Sciatic nerve (tissue), 2 donors: ENCODE measurements at regions not wholly inside any gene's neighbourhood (a gene's known extent, or its start where the extent isn't known, plus 50 kb on each side); places are given as distances from the start of the nearest gene placed in this dataset.
A peak's percentile ranks its signal among the peaks of the same experiment; 100 is the strongest.

Experiments
- ATAC-seq: fragments of 200-7000 bp; cut with Tn5 transposase; one replicate; pipeline ENCODE4 v1.9.1; 2020; ENCODE audit warnings: mild to moderate bottlenecking, moderate library complexity
- DNase-seq: peaks from one replicate; pipeline ENCODE4 v3.0.0-alpha.2; 2020; ENCODE audit warnings: low spot score
- intact Hi-C: fragments of 100-400 bp; cut with DNase I; formaldehyde crosslinking; loops from one replicate; pipeline ENCODE4 v1.14.2; 2022
- donor health status: DM: no; HTN: no; CAD: no.
- donor health status: DM: no; HTN: no; CAD: no.

DNA sequence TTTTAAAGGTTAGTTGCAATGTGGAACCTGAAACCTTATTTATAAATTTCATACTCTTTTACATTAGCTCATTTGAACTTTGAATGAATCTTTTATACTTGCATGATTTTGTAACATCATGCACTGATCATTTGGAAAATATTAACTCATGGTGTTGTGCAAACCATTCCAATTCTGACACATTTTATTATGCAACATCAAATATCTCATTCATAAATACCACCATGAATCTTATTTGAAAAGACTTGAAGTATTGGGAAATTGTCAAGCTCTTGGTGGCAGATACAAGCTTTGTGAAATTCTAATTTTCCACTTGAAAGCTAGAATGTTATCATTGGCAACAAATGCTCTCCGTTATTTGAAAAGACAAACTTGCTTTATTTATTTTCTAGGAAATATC, 379.9 kb upstream of the PCDH20 start:
- ATAC-seq (peak; percentile 91), DNase-seq (no peak)
- intact Hi-C loops, result no loop called here

DNA sequence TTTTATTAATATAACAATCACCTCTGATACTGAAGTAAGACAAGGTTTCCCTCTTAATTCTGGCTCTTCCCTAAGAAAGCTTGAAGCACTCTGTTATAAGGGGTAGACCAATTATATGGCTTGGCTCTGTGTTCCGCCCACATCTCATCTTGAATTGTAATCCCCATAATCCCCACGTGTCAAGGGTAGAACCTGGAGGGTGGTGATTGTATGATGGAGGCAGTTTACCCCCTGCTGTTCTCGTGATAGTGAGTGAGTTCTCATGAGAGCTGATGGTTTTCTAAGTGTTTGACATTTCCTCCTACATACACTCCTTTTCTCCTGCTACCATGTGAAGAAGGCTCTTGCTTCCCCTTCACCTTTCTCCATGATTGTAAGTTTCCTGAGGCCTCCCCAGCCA, 363.8 kb upstream of the PCDH20 start:
- ATAC-seq, result no peak
- no peak for DNase-seq
- intact Hi-C loops, result no loop called here

GRCh38 chr13:61778531-61778930, 362.9 kb upstream of the PCDH20 start:
- no peak for ATAC-seq
- intact Hi-C loops, result no loop called here
- no peak for DNase-seq

- DNase-seq (no peak), ATAC-seq (no peak)
- intact Hi-C loops, result no loop called here
Observed at GRCh38 chr13:61777899-61778298, 362.2 kb upstream of the PCDH20 start.

GRCh38 chr13:61777271-61777670, 361.6 kb upstream of the PCDH20 start:
- ATAC-seq (peak; percentile 30), DNase-seq (no peak)
- intact Hi-C loops, result no loop called here

DNA sequence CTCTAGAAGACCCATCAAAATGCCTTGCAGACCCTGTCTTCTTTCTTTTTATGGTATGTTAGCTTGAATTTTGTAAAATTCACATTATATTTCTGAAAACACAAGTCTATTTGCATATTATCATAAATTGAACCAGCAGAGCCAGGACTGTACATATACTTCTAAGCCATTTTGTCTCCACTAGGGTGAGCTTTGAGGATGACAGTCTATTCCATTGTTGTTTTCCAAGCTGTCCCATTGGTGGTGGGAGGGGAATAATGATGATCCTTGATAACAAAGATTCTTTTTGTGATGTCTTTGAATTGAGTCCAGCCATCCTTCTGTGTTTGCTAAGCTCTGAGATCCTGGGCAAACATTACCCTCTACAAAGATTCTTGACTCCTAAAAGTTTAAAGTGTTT, 359.3 kb upstream of the PCDH20 start:
- DNase-seq (no peak), ATAC-seq (no peak)
- intact Hi-C loops, result no loop called here

DNA sequence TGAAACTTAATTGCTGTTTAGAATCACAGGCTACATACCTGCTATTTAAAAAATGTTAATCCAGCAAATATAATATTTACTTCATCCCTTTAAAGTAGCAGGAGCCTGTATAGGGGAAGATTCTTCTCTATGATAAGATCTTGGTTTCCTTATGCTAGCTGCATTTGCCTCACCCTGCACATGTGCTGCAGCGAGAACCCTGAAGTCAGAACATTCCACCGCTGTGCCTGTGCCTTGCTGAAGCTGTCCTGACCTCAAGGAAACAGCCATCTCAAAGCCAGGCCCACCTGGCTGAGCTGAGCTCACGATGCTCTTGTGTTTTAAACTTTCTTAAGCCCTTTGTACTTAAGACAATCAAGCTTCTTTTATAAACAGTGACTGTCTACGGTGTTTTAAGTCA, 355.0 kb upstream of the PCDH20 start:
- ATAC-seq, result no peak
- intact Hi-C loops, result no loop called here
- no peak for DNase-seq

DNA sequence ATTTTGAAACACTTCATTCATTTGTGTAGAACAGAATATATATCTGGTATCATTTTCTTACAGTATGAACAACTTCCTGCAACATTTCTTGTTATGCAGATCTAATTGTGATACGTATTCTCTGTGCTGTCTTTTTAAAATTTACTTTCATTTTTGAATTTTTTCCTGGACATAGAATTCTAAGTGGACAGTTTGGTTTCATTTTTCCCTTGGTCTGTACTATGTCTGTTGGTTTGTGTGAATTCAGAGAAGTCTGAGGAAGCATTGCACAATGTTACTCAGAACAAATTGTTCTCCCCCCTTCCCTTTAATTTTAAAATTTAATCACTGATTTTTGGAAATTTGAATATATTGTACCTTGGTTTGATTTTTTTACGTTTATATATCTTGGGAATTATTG, 352.5 kb upstream of the PCDH20 start:
- no peak for ATAC-seq
- no peak for DNase-seq
- intact Hi-C loops, result no loop called here

DNA sequence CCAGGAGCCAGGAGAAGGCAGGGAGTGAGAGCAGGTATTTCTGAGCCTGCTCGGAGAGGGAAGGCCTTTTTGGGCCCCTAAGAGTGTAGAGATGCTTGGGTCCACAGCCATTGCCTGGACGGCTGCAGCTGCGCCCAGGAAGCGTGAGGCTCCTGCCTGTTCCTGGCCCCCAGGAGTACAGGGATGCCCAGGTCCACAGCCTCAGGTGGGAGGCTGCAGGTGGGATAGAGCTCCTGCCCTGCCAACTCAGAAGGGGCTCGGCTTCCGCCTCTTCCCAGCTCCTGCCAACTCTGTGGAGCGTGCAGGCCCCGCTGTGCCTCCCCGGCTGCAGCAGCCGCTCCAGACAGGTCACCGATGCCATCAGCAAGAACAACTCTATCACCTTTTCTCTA, 351.0 kb upstream of the PCDH20 start:
- DNase-seq (no peak), ATAC-seq (no peak)
- intact Hi-C loops, result no loop called here

- intact Hi-C loops, result no loop called here
- ATAC-seq, result peak; percentile 17
- no peak for DNase-seq
Observed at GRCh38 chr13:61765940-61766666, 350.5 kb upstream of the PCDH20 start.

DNA sequence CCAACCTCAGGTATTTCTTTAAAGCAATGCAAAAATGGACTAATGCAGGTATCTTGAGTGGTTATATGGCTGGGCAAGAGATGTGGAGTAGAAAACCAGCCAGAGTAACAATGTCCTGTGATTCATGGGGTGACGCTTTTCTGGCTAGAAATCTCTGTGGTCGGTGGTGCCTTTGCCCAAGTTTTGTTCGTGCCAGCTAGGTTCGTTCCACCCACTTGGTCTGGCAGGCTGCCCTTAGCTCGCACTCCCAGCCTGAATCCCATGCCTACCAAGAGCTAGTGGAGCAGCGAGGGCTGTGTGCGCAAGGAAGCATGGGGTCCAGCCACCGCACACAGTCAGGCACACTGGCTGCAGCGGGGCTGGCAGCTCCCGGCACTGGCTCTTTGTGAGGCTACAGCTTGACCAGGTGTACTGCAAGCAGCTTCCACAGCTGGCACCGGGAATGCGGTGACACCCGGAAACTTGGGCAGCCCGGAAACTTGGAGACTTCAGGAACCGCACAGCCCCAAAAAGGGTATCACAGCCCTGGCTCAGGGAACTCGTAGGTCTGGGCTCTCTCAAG, 349.6 kb upstream of the PCDH20 start:
- ATAC-seq, result no peak
- no peak for DNase-seq
- intact Hi-C loops, result no loop called here

DNA sequence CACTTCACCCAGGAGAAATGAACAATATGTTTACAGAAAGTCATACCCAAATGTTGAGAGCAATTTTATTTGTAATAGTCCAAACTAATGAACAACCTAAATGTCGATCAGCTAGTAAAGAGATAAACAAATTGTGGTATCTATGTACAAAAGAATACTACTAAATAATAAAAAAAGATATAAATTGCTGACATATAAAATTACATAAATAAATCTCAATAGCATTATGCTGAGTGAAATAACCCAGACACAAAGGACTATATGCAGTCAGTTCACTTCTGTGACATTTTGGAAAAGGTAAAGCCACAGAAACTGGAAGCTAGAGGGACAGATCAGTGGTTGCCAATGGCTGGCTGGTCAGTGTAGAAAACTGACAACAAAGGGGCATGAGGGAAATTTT, 346.0 kb upstream of the PCDH20 start:
- intact Hi-C loops, result no loop called here
- DNase-seq, result no peak
- ATAC-seq, result no peak

DNA sequence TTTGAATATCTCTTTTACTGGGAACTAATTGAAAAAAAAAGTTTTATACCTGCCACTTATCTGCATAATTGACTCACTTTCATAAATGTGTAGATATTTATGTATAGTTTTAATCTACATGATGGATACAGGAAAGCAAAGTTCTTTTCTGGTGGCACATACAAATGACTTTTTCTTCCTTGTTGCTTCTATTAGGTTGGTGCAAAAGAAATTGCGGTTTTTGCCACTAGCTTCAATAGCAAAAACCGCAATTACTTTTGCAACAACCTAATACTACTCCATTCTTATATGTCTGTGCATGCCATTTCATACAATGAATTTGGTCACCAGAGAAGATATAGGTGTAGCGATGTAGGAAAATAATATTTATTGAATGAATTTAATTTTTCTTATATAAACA, 344.5 kb upstream of the PCDH20 start:
- ATAC-seq (no peak), DNase-seq (no peak)
- intact Hi-C loops, result no loop called here

DNA sequence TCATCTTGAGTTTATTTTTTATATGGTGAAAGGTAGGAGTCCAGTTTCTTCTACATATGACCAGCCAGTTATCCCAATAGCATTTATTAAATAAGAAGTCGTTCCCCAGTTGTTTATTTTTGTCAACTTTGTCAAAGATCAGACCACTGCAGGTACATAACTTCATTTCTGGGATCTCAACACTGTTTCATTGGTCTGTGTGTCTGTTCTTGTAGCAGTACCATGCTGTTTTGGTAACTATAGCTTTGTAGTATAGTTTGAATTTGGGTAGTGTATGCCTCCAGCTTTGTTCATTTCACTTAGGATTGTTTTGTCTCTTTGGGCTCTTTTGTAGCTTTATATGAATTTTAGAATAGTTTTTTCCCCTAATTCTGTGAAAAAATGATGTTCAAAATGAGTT, 340.4 kb upstream of the PCDH20 start:
- DNase-seq (no peak), ATAC-seq (no peak)
- intact Hi-C loops, result no loop called here

DNA sequence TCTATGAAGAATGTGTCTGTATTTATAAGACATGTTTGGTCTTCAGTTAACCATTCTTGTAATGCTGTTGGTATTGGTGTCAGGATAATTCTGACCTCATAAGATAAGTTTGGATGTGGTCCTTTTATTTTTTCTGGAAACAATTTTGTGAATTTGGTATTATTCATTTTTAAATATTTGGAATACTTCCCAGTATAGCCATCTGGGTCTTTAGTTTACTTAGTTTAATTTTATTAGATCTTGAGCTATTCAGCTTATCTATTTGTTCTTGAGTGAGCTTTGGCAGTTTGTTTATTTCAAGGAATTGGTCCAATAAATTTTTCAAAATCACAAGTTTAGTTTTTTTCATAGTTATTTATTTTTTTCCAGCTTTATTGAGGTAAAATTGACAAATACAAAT, 335.4 kb upstream of the PCDH20 start:
- intact Hi-C loops, result no loop called here

DNA sequence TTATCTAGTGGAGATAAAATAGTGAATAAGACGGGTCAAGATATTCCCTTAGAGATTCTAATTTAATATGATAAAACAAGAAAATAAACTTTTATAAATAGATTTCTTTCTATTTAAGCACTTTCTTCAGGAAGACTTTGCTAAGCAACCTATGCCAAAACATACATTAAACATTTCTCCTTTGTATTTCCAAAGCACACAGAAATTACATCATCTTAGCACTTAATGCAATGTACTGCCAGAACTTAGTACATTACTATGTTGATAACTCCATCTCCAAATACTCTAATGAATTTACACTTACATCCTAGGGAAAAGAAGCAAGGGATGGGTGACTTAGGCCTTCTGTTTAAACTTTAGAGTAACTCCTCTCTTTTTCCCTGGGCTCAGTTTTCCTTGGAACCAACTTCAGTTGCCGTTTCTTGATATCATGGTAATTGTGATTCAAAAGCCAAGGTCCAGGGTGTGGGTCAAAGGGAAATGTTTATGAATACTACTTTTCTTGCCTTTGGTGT, 322.6 kb upstream of the PCDH20 start:
- no peak for ATAC-seq
- no peak for DNase-seq
- intact Hi-C loops, result no loop called here

More for the DNA sequence above, 335.4 kb upstream of the PCDH20 start:
- ATAC-seq (no peak), DNase-seq (no peak)

DNA sequence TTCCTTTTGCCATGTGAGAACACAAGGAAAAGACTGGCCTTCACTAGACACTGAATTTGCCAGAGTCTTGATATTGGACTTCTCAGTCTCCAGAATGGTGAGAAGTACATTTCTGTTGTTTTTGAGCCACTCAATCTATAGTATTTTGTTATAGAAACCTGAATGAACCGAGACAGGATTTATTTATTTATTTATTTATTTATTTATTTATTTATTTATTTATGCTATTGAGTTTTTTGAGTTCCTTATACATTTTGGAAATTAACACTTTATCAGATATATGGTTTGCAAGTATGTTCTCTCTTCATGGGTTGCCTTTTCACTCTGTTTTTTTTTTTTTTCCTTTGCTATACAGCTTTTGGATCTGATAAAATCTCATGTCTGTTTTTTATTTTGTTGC, 319.0 kb upstream of the PCDH20 start:
- ATAC-seq, result no peak
- no peak for DNase-seq
- intact Hi-C loops, result no loop called here

DNA sequence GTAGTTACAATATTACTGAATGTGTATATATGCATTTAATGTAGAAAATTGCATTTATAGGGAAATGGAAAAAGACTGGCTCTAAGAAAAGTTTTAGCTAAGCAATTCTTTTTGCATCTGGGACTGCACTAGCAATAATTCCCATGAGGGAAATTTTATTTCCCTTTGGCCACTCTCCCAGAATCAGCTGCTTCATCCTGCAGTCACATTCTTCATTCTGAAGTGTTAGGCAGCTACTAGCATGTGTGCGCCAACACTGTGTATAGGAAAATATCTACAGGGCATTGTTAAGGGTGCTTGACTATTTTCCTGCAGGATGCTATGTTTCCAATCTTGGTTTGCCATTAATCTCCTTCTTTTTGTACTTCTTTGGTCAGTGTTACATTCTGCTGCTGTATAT, 312.8 kb upstream of the PCDH20 start:
- DNase-seq, result no peak
- intact Hi-C loops, result no loop called here
- ATAC-seq, result no peak

GRCh38 chr13:61727767-61728166, 312.1 kb upstream of the PCDH20 start:
- intact Hi-C loops, result no loop called here
- DNase-seq, result no peak
- no peak for ATAC-seq

DNA sequence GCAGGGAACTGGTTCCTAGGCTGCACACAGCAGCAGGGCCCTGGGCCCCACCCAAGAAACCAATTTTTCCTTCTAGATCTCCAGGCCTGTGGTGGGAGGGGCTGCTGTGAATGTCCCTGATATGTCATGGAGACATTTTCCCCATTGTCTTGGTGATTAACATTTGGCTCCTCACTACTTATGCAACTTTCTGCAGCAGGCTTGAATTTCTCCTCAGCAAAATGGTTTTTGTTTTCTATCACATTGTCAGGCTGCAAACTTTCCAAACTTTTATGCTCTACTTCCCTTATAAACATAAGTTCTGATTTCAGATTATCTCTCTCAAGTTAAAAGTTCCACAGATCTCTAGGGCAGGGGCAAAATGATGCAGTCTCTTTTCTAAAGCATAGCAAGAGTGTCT, 310.2 kb upstream of the PCDH20 start:
- intact Hi-C loops, result no loop called here
- DNase-seq (no peak), ATAC-seq (no peak)

GRCh38 chr13:61722119-61722518, 306.5 kb upstream of the PCDH20 start:
- intact Hi-C loops, result loop anchor here (5.0 kb wide), 1 partner anchor 1600 kb away; no protein-coding TSS in a partner anchor
- ATAC-seq (no peak), DNase-seq (no peak)
